ENCODE measurements at regions not wholly inside any gene's neighbourhood (a gene's known extent, or its start where the extent isn't known, plus 50 kb on each side); places are given as distances from the start of the nearest gene placed in this dataset.

DNA sequence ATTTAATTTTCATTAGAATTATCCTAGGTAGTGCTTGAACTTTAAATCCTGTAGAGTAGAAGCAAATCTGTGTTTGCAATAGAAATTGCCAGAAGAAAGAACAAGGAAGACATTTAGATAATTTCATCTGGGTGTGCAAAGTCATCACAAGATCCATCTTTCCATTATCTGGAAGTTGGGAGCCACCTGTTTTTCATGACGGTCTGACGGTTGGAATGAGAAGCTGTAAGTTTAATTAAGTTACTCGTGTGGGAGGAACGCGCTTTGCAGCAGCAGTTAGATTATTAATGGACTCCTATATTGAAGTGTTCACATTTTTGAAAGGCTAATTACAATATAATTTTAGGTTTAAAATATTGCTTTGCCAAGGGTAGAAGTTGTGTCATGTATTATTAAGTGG lies 69.9 kb upstream of the PARD3B start:
- DNase-seq = no peak
- intact Hi-C loops (cut with micrococcal nuclease) = no loop called here
- H3K9me3 Mint-ChIP-seq = no peaks in the 10 kb centered on the region
- H3K27ac Mint-ChIP-seq = no peak overlapping the region
- CTCF ChIA-PET = no interaction called here
- ATAC-seq (ENCODE audit: low read depth) = no peak
- POLR2A ChIA-PET = no interaction called here
- no peaks in the 10 kb centered on the region for H3K4me1 Mint-ChIP-seq
- no peaks in the 10 kb centered on the region for H3K27me3 Mint-ChIP-seq
- no peak overlapping the region for H3K4me3 Mint-ChIP-seq
- no peaks in the 10 kb centered on the region for H3K36me3 Mint-ChIP-seq (ENCODE audit: low read depth)
- TF ChIP-seq, protein P1, sequence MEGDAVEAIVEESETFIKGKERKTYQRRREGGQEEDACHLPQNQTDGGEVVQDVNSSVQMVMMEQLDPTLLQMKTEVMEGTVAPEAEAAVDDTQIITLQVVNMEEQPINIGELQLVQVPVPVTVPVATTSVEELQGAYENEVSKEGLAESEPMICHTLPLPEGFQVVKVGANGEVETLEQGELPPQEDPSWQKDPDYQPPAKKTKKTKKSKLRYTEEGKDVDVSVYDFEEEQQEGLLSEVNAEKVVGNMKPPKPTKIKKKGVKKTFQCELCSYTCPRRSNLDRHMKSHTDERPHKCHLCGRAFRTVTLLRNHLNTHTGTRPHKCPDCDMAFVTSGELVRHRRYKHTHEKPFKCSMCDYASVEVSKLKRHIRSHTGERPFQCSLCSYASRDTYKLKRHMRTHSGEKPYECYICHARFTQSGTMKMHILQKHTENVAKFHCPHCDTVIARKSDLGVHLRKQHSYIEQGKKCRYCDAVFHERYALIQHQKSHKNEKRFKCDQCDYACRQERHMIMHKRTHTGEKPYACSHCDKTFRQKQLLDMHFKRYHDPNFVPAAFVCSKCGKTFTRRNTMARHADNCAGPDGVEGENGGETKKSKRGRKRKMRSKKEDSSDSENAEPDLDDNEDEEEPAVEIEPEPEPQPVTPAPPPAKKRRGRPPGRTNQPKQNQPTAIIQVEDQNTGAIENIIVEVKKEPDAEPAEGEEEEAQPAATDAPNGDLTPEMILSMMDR (IDR thresholded peaks at IDR 0.05) = no peak

GRCh38 chr2:204477358-204477950 lies 67.8 kb upstream of the PARD3B start:
- no peaks in the 10 kb centered on the region for H3K9me3 Mint-ChIP-seq
- ChIA-PET POLR2A (no interaction called here), CTCF (no interaction called here)
- no peak for ATAC-seq (ENCODE audit: low read depth)
- intact Hi-C loops (cut with micrococcal nuclease) = no loop called here
- H3K4me1 Mint-ChIP-seq = no peaks in the 10 kb centered on the region
- no peak for DNase-seq
- TF ChIP-seq, protein P1 (IDR thresholded peaks at IDR 0.05) = no peak
- no peaks in the 10 kb centered on the region for H3K27me3 Mint-ChIP-seq
- H3K27ac Mint-ChIP-seq = no peak overlapping the region
- no peak overlapping the region for H3K4me3 Mint-ChIP-seq
- no peaks in the 10 kb centered on the region for H3K36me3 Mint-ChIP-seq (ENCODE audit: low read depth)

DNA sequence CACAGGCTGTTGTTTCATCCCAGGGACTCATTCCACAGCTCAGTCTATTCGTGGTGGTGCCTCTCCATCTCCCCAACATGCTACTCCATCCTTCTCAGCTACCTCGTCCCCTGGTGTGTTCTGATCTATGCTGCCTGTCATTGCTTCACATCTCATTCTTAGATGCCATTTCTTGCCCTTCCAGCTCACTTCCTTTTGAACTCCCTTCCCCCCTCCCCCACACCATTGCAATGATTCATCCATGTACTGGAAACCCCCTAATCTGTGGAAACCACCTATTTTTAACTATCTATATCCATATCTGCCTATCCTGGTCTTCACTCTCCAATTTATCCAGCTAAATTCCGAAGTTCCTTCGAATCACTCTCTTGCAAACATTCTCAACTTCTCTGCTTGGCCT lies 65.7 kb upstream of the PARD3B start:
- Mint-ChIP-seq H3K27me3 (no peaks in the 10 kb centered on the region), H3K4me3 (no peak overlapping the region), H3K27ac (no peak overlapping the region), H3K9me3 (no peaks in the 10 kb centered on the region), H3K36me3 (ENCODE audit: low read depth) (no peaks in the 10 kb centered on the region), H3K4me1 (no peaks in the 10 kb centered on the region)
- DNase-seq (no peak), ATAC-seq (ENCODE audit: low read depth) (no peak)
- ChIA-PET CTCF (no interaction called here), POLR2A (no interaction called here)
- TF ChIP-seq, protein P1 (IDR thresholded peaks at IDR 0.05) = no peak
- intact Hi-C loops (cut with micrococcal nuclease) = no loop called here

- Mint-ChIP-seq H3K27me3 (no peaks in the 10 kb centered on the region), H3K27ac (no peak overlapping the region), H3K36me3 (ENCODE audit: low read depth) (no peaks in the 10 kb centered on the region), H3K4me3 (no peak overlapping the region), H3K9me3 (no peaks in the 10 kb centered on the region), H3K4me1 (no peaks in the 10 kb centered on the region)
- no peak for ATAC-seq (ENCODE audit: low read depth)
- ChIA-PET POLR2A (no interaction called here), CTCF (no interaction called here)
- TF ChIP-seq, protein P1 (IDR thresholded peaks at IDR 0.05) = no peak
- no peak for DNase-seq
- intact Hi-C loops (cut with micrococcal nuclease) = no loop called here
Observed at GRCh38 chr2:204480676-204481075, 64.6 kb upstream of the PARD3B start.

DNA sequence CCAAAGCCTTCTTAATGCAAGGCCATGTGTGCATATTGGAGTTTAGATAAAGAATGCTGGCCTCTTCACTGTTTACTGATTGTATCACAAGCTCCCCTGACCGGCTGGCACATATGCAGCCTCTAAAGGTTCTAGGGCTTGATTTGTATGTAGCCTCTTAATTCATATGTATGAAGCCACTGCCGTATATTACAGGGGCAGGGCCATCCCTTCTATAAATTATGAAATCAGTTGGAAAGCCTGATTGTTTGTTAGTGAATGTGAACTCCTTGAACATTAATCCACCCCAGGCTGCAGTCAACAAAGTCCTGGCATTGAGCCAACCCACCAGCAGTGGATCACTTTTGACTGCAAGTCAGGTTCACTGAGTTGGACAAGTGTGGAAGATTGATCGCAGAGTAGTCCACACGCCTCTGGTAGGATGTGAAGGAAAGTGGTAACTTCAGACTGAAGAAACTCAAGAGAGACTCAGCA lies 61.6 kb upstream of the PARD3B start:
- no peaks in the 10 kb centered on the region for H3K27me3 Mint-ChIP-seq
- TF ChIP-seq, protein P1 (IDR thresholded peaks at IDR 0.05) = no peak
- no peaks in the 10 kb centered on the region for H3K9me3 Mint-ChIP-seq
- no peak overlapping the region for H3K4me3 Mint-ChIP-seq
- intact Hi-C loops (cut with micrococcal nuclease) = no loop called here
- ATAC-seq (ENCODE audit: low read depth) (no peak), DNase-seq (no peak)
- CTCF ChIA-PET = no interaction called here
- no peaks in the 10 kb centered on the region for H3K4me1 Mint-ChIP-seq
- H3K27ac Mint-ChIP-seq = no peak overlapping the region
- POLR2A ChIA-PET = no interaction called here
- no peaks in the 10 kb centered on the region for H3K36me3 Mint-ChIP-seq (ENCODE audit: low read depth)
